T-helper 22 cell (primary cell): ENCODE measurements at regions not wholly inside any gene's neighbourhood (a gene's known extent, or its start where the extent isn't known, plus 50 kb on each side); places are given as distances from the start of the nearest gene placed in this dataset.
"Not testable (repeated sequence)": the region's sequence is repeated elsewhere in the genome, so short reads cannot be mapped to it uniquely, and the experiment has no call there.

Source experiments
- DNase-seq: peaks from one replicate; pipeline ENCODE4 v3.0.0-alpha.2; 2020; ENCODE audit warnings: low read depth

DNA sequence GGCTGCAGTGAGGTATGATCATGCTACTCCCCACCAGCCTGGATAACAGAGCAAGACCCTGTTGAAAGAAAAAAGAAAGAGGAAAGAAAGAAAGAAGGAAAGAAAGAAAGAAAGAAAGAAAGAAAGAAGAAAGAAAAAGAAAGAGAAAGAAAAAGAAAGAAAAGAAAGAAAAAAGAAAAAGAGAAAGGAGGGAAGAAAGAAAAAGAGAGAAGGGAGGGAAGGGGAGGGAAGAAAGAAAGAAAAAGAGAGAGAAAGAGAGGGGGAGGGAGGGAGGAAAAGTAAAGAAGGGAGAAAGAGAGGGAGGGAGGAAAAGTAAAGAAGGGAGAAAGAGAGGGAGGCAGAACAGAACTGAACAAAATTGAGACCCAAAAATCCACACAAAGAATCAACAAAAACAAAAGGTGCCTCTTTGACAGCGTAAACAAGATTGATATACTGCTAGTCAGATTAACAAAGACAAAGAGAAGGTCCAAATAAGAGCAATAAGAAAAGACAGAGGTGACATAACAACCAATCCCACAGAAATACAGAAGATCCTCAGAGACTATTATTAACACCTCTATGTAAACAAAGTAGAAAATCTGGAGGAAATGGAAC is 293.9 kb upstream of the AMIGO2 start:
- no peak for DNase-seq

DNA sequence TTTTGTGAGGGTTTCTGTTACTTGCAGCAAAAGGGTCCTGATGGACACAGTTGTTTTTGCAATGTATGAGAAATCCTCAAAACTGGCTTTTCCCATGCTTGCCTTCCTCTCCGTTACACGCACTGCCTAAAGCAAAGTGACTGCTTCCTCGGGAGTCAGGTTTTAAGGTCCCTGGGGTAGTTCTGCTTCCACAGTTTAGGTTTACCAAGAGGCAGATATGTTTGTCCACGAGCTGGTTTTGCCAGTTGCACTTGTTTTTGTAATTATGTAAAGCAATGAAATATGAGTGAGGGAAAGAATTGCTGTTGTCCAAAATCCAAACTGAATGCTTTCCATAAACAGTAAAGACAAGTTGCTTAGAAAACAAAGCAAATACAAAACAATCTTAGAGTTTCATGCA is 290.7 kb upstream of the AMIGO2 start:
- DNase-seq = no peak

DNA sequence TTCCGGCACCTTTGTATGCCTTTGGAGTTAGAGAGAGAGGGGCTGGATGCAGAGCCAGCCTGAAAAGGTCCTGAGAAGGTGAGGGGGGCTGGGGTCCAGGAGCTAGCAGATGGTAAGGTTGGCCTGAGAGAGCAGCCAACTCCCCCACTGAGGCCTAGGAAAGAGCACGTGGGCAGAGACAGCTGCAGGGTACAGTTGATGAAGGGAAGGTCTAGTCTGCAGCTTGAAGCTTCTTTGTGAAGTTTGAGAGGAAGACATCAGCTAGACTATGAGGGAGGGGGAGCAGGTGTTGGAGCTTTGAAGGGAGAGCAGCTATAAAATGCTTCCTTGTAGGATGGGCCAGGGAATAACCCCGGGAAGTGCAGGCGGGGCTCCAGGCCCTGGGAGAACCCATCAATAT is 289.3 kb upstream of the AMIGO2 start:
- no peak for DNase-seq

DNA sequence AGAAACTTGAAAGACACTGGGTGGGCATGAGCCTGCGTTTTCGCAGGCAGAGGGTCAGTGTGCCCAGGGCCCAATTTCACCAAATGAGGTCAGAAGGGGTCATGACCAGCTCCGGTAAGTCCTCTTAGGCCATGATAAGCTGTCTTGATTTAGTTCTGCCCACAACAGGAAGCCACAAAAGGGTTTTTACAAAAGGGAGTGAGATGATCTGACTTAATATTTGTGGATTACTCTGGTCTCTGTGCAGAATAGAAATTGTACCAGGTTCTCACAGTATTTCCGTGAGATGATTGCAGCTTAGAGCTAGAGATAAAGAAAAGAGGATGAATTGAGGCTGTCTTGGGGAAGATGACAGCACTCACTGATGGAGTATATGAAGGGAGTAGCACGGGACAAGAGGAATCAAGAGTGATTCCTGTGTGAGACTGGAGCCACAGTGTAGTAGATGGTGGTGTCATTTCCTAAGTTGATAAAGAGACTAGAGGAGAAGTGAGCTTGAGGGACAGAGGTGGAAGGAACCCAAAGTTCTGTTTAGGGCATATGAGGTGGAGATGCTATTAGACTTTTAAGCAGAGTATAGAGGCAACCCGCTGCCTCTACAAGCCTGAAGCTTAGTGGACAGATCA is 288.3 kb upstream of the AMIGO2 start:
- DNase-seq = no peak

DNA sequence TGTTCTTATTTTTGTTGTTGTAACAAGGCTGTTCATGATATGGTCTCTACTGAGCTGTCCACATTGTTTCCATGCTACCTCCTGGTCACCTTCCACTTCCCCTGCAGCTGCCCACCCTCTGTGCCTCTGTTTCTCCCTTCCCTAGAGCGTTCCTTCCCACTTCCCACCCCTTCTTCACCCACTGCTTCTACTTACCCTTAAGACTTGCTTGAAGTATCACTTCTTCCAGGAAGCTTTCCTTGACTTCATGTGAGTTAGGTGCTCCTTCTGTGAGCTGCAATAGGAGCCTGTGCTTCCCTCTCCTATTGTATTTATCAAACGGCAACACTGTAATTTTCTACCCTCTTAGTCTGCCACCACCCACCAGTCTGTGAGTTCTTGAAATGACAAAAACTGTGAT is 286.8 kb upstream of the AMIGO2 start:
- DNase-seq = no peak

DNA sequence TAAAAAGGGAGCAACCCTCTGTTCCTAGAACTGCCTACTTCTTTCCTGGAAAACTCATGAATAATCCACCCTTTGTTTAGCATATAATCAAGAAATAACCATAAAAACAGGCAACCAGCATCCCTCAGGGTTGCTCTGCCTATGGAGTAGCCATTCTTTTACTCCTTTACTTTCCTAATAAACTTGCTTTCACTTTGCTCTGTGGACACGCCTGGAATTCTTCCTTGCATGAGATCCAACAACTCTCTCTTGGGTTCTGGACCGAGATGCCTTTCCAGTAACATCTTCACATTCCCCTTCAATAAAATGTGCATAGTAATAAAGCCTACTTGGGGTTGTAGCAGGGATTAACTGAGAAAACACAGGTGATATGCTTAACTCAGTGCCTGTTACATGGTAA is 286.4 kb upstream of the AMIGO2 start:
- no peak for DNase-seq

DNA sequence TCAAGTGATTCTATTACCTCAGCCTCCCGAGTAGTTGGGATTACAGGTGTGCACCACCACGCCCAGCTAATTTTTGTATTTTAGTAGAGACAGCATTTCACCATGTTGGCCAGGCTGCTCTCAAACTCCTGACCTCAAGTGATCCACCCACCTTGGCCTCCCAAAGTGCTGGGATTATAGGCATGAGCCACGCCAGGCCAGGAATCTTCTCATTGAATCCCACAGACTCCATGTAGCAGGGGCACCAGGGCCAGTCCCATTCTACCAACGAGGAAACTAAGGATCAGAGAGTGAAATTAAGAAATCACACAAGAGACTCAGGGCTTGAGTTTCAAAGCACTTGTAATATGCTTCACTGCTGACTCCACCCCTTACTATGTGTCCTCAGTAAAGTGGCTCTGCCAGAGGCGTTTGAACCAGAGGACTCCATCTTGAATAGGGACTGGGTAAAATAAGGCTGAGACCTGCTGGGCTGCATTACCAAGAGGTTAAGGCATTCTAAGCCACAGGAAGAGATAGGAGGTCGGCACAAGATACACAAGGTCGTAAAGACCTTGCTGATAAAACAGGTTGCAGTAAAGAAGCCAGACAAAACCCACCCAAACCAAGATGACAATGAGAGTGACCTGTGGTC is 285.8 kb upstream of the AMIGO2 start:
- not testable (repeated sequence) for DNase-seq

DNA sequence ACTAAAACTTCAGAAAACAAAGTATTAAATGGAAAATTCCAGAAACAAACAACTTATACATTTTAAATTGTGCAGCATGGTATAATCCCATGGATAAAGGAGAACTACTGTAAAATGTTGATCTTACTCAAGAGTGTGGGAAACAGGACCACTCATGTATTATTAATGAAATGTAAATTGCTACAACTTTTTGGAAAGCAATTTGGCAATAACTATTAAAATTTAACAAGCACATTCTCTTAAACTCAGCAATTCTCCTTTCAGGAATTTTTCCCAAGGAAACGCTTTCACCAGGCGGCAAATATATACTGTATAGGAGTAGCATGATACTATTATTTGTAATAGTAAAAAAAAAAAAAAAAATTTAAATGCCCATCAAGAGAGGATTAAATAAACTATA is 284.5 kb upstream of the AMIGO2 start:
- no peak for DNase-seq

DNA sequence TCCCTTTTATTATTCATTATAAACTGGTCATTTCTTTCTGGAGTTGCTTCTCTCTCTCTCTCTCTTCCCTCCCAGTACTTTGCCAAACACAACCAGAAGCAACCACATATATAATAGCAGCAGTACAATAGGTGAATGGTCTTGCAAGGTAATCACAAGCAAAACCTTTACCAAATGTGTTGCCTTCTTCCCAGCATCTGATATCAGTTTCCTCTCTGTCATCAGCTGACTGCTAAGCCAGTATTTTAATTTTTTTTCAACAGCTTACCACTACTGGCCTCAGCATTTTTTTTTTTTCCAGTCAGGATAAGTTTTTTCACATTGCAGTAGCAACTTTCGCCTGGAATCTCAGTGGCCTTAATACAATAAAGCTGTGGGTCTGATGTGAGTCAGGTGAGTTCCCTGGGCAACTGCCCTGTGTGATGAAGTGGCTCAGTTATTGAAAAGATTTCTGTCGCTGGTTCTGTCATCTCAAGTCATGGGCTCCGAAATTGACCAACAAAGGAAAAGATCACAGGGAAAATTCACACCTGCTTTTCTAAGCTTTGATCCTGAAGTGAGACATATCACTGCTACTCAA is 282.5 kb upstream of the AMIGO2 start:
- DNase-seq = no peak

DNA sequence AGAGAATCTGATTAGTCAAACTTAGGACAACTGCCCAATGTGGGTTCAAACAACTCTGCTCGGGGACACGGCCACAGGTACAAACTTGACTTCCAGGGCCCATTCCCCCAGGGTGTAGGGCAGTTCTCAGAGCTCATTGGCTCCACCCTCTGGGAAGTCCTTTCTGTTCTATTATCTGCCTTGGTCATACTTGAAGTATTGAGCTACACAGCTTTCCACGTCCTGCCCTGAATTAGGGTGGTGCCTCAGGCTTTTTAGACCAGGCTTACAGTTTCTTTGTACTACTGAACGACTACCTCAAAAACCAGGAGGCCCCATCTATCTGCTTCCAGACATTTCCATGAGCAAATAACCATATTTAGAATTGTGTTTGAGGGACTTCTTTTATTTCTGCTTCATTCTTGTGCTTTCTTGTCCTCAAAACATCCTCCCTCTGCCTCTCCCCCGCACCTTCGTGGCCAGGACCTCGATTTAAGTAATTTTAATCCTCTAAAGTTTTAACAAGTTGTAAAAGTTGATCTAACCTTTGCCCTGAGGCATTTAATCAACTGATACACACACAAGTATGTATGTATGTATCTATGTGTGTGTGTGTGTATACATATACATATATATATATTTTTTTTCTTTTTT is 281.7 kb upstream of the AMIGO2 start:
- peak; percentile 13 for DNase-seq

DNA sequence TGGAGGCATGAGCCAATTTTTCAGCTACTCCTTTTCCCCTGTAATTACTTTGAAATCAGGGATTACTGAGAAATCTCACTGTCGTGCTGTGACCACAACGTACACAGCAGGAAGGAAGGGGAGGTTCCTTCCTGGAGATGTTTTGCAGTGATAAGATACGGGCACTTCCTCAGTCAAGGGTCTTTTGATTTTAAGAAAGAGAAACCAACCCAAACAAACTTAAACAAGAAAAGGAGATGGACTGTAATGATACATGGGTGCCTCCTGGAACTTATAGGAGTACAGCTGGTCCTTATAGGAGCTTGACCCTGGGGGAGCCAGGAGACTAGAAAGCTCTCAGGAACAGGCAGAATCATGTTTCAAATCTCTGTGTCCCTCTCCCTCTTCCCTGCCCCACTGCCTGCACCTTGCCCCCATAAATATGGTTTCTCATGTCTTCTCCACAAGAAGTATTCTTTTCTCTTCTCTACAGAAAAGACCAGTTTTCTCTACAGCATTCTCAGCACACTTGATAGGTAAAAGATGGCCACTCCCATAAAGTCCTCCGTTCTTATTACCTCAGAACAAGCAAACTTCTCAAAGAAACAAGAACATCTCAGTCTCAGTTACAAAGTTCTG is 281.1 kb upstream of the AMIGO2 start:
- peak; percentile 42 for DNase-seq

DNA sequence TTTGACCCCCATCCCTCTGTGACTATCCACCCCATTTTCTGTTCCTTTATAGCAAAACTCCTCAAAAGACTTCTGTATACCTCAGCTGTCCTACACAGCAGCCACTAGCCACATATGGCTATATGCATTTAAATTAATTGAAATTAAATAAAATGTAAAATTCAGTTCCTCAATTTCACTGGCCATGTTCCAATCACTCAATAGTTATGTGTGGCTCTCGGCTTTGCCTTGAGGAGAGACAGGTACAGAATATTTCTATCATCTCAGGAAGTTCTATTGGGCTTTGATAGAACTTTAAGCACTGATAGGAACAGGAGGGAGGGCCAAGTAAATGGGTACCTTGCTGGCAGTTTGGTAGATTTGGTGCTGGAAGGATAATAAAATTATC is 280.3 kb upstream of the AMIGO2 start:
- DNase-seq = no peak

DNA sequence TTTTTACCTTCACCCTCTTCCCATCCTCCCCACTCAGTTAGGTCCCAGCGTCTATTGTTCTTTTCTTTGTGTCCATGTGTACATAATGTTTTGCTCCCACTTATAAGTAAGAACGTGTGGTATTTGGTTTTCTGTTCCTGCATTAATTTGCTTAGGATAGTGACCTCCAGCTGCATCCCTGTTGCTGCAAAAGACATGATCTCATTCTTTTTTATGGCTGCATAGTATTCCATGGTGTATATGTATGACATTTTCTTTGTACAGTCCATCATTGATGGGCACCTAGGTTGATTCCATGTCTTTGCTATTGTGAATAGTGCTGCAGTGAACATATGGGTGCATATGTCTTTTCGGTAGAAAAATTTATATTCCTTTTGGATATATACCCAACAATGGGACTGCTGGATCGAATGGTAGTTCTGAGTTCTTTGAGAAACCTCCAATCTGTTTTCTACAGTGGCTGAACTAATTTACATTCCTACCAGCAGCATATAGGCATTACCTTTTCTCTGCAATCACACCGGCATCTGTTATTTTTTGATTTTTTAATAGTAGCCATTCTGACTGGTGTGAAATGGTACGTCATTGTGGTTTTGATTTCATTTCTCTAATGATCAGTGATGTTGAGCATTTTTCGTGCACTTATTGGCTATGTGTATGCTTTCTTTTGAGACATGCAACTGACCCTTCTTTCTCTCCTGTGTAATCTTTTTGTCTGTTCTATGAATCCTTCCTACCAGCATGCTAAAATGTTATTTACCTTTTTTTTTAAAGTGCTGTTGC is 279.7 kb upstream of the AMIGO2 start:
- DNase-seq = no peak

DNA sequence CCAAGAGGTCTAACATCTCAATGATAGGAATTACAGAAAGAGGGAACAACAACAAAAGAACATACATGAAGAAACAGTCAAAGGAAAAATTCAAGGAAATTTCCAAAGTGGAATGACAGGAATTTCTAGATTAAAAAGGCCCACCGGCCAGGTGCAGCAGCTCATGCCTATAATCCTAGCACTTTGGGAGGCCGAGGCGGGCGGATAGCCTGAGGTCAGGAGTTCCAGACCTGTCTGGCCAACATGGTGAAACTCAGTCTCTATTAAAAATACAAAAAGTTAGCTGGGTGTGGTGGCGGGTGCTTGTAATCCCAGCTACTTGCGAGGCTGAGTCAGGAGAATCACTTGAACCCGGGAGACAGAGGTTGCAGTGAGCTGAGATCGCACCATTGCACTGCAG is 277.2 kb upstream of the AMIGO2 start:
- not testable (repeated sequence) for DNase-seq

DNA sequence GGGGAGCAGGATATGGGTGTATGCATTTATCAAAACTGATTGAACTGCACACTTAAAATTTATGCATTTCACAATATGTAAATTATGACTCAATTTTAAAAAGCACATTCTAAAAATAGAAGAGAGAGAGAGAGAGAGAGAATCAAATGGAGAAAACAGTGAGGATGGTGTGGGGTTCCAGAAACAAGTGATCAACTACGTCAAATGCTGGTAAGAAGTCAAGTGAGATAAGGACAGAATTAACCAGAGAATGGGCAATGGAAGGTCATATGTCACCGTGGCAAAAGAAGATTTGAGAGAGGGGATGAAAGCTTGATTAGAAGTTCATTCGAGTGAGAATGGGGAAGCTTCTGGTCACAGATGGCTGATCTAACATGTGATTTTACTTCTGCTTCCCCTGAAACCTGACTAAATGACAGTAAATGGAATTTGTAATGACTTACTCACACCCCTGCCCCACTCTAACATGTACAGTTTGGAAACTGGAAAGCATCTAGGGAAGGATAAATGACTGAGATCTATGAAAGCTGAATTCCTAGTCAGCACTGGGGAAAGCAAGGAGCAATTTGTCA is 276.5 kb upstream of the AMIGO2 start:
- no peak for DNase-seq

DNA sequence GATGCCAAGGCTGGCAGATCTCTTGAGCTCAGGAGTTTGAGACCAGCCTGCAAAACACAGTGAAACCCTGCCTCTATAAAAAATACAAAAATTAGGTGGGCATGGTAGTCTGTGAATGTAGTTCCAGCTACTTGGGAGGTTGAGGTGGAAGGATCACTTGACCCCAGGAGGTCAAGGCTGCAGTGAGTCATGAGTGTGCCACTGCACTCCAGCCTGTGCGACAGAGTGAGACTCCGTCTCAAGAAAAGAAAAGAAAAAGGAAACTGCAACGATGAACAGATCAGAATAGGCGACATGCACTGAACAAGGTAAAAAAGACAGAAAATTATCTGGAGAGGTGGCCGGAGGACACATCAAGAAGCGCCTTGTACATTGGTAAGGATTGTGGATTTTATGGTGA is 273.7 kb upstream of the AMIGO2 start:
- no peak for DNase-seq

DNA sequence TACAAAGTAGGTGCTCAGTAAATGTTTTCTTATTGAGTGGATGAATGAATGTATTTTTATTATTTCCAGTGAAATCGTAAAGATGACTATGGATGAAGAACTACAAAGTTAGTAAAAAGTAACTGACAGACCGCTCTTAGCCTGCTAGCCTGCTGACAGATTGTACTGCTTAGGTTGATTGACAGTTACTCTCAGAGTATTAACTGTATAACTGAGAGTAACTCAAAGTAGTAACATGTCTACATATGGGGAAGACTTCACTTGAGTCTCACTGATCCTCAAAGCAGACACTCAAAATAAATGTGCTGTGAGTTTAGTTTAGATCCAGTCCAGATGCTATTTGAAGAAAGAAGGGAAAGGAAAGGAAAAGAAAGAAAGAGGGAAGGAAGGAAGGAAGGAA is 272.3 kb upstream of the AMIGO2 start:
- DNase-seq = no peak

DNA sequence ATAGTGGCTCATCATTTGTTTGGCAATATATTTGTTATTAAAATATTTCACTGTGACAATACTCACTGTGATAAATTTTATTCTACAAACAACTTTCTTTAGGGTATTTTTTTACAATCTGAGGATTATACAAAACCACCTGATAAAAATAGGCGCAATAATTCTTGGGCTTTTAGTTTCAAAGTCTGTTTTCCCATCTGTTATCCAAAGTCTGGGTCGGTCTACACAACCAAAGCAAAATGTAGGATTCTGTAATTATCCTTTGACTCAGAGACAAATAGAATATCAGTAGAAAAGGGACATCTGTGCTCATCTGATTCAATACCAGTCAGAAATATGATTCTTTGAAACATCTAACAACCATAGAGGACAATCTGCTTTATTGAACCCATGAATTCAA is 271.8 kb upstream of the AMIGO2 start:
- no peak for DNase-seq

DNA sequence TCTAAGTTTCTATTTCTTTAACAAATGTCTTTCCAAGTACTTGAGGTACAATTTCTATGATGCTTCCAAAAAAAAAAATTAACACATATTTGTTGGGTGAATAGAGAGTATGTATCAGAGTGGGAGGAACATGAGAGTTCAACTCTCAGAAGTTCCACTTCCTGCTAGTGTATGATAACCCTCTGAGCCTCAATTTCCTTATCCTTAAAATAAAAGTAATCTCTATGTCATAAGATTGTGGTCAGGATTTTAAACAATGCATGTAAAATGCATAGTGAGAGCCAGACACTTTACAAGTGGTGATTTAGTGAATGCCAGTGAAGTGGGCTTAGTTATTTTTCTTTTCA is 270.3 kb upstream of the AMIGO2 start:
- no peak for DNase-seq

DNA sequence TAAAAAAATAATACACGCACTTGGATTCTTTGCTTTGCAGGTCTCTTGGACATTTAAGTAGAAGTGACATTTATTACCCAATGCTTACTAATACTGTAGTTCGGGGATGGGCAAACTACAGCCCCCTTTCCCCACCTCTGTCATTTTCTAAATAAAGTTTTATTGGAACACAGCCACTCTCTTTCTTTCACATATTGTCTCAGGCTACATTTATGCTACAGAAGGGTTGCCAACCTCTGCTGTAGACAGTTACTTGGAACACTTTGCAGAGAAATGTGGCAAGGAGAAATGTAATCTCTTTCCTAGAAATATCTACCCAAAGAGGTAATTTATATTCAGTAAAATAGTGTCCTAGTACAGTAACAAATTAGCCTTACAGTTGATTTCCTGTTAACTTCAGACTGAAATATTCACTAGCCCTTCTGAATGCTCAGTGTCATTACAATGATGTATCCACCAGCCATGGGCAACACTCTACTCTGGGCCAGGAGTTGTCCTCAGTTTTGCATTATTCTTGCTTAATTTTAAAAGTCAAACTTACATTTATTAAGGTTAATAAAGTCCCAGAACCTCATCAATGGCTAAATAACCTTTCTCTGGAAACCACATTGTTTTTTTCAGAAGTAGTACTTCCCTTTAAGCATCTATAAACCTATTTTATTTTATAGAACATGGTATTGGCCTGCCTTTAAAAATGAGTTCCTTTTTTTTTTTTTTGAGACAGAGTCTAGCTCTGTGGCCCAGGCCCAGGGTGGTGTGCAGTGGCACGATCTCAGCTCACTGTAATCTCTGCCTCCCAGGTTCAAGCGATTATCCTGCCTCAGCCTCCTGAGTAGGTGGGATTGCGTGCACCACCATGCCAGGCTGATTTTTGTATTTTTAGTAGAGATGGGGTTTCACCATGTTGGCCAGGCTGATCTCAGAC is 269.6 kb upstream of the AMIGO2 start:
- no peak for DNase-seq
